Left colon (tissue), 2 donors: ENCODE measurements at regions not wholly inside any gene's neighbourhood (a gene's known extent, or its start where the extent isn't known, plus 50 kb on each side); places are given as distances from the start of the nearest gene placed in this dataset.
A peak's percentile ranks its signal among the peaks of the same experiment; 100 is the strongest.

Experiments used
- ATAC-seq: fragments of 200-7000 bp; cut with Tn5 transposase; one replicate; pipeline ENCODE4 v1.9.1; 2020; ENCODE audit warnings: mild to moderate bottlenecking, moderate library complexity
- DNase-seq, 2 donors: peaks; one replicate each; pipeline ENCODE4 v3.0.0-alpha.2; 2020
- intact Hi-C, 2 donors: fragments of 100-400 bp; cut with DNase I in 1 of 2; cut with micrococcal nuclease in 1 of 2; formaldehyde crosslinking; loops; one replicate each; pipeline versions ENCODE4 v1.11.2 to v1.14.0; 2022; cut with DNase I, micrococcal nuclease
- donor health status: DM: no; HTN: no; CAD: no.
- donor health status: DM: yes; HTN: yes; CAD: no.

DNA sequence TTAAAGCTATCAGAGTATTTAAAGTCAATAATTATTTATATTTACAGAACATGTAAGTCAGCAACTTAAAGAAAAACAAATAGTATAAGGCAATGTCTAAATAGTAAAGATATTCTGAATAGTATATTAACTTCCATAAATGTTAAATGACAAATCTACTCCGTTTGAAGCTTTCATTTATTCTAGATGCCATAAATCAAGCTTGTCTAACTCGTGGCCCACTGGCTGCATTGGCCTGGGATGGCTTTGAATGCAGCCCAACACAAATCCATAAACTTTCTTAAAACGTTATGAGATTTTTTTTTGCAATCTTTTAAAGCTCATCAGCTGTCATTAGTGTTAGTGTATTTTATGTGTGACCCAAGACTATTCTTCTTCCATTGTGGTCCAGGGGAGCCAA is 1117.1 kb upstream of the PCDH9 start:
- intact Hi-C loops: no loop called here
- ATAC-seq: no peak
- no peak for DNase-seq

DNA sequence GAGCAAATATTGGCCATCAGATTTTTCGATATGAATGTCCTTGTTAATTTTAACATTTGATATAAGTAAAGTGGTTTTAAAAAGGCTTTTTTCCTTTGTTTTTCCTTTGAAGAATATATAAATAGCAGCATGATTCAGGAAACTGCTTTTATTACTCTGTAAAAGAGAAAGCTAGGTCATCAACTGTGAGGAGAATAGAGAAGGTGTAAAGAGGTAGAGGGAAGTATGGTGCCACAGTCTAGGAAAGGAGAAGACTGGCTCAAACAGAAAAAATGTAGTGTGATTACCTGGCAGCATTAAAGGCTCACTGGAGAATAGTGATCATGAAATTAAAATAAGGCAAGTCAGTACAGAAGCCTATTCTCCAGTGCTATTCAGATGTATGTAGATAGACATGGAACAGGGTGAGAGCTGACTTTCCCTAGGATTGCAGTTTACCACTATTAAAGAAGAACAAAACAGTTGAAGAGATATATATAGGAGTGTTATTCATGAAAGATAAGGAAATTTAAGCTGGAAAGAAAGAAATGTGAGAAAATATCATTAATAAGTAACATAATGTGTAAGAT is 1115.9 kb upstream of the PCDH9 start:
- DNase-seq: no peak

GRCh38 chr13:68323124-68323523 is 1093.0 kb upstream of the PCDH9 start:
- no peak for ATAC-seq
- no peak for DNase-seq
- intact Hi-C loops: no loop called here

More for the DNA sequence above, 1115.9 kb upstream of the PCDH9 start:
- ATAC-seq: peak; percentile 61
- intact Hi-C loops: no loop called here

DNA sequence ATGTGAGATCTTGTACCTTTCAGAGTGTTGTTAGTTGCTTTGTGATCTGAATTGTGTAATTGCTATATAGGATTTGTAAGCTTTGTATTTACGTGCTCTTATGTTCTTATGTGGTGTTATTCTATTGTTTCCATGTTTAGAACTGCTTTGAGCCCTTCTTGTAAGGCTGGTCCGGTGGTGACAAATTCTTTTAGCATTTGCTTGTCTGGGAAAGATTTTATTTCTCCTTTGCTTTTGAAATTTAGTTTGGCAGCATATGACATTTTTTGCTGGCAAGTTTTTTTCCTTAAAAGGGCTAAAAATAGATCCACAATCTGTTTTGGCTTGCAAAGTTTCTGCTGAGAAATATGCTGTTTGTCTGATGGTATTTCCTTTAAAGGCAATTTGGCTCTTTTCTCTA is 1089.2 kb upstream of the PCDH9 start:
- intact Hi-C loops: no loop called here
- DNase-seq: no peak
- no peak for ATAC-seq

DNA sequence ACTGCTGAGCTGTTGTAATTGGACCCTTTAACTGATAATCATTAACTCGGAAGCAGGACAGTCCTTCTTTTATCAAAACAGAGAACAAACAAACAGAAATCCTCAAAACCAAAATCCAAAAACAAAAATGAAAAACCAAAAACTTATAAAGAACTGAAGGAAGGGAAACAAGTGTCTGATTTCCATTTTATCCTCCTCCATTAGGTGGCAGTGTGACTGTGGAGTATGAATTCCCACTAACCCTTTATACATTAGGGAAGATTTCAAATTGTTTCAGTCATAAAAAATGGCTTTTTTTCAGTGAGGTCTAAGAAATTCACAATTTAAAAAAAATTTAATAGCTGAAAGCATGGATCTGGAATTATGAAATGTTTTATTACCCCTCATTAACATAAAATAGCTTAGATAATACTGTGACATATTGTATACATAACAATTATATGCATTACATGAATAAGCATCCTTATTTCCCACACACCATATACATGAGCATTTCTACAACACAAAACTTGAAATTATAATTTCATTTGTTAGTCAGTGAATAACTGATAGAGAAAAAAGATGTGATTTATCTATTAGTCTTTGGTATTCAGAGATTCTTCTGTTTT is 1074.3 kb upstream of the PCDH9 start:
- intact Hi-C loops: no loop called here
- peak; percentile 46 for ATAC-seq
- DNase-seq: no peak

- ATAC-seq: no peak
- intact Hi-C loops: no loop called here
- no peak for DNase-seq
Observed at GRCh38 chr13:68293631-68294030, 1063.5 kb upstream of the PCDH9 start.

DNA sequence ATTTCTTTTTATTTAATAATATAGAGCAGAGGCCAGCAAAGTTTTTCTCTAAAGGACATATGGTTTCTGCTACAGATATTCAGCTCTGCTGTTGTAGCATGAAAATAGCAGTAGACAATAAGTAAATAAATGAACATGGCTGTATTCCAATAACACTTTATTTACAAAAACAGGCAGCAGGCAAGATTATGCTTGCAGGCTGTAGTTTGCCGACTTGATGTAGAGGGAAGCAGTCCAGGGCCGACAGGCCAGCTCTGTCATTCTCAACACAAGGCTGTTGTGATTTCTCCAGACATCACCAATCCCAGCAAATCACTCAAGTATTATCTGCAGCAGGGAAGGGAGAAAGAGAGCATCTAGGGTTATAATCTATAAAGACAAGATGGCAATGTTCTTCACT is 1062.5 kb upstream of the PCDH9 start:
- DNase-seq (no peak), ATAC-seq (no peak)
- intact Hi-C loops: no loop called here

DNA sequence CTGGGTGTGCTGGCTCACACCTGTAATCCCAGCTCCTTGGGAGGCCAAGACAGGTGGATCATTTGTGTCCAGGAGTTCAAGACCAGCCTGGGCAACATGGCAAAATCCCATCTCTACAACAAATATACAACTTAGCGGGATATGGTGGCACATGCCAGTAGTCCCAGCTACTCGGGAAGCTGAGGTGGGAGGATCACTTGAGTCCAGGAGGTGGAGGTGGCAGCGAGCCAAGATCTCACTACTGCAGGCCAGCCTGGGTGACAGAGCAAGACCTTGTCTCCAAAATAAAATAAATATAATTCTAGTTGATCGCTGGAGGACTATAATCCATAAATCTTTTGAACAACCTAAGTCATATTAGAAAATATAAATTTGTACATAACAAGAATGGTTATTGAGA is 1061.5 kb upstream of the PCDH9 start:
- intact Hi-C loops: no loop called here
- ATAC-seq (no peak), DNase-seq (no peak)

GRCh38 chr13:68275758-68276157 is 1045.6 kb upstream of the PCDH9 start:
- intact Hi-C loops: no loop called here
- DNase-seq (no peak), ATAC-seq (no peak)

DNA sequence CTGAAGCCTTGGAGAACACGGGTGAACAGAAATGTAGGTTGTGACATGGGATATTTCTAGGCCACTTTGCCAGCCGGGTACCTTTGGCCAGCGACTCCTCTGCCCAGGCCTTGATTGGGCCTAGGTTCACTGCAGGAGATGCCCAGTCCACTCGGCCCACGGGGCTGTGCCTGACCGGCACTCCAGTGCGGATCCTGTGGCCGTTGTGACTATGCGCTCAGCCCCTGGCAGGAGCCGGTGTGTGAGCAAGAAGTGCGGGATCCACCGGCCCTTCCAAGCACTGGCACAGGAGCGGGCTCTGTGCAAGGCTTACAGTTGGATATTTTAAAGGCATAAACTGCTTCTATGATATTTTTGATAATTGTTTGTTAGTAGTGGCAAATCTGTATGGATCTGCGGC is 1042.5 kb upstream of the PCDH9 start:
- no peak for ATAC-seq
- DNase-seq: no peak
- intact Hi-C loops: no loop called here

DNA sequence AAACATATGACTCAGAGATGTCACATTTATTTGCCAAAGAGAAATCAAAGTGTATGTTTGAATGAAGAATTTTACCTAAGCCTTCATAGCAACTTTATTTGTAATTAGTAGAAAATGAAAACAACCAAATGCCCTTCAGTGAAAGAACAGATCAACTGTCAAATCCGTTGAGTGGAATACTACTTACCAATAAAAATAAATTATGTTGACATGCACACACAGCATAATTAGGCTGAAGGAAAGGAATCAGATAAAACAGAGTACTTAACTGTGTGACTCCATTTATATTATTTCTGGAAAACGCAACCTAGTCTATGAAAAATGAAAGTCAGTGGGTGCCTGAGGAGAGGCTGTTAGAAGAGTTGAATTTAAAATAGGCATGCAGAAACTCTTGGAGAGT is 1034.6 kb upstream of the PCDH9 start:
- no peak for ATAC-seq
- intact Hi-C loops: no loop called here

GRCh38 chr13:68261105-68261504 is 1031.0 kb upstream of the PCDH9 start:
- intact Hi-C loops: no loop called here
- ATAC-seq (no peak), DNase-seq (no peak)

More for the DNA sequence above, 1034.6 kb upstream of the PCDH9 start:
- DNase-seq: no peak

- ATAC-seq (no peak), DNase-seq (no peak)
- intact Hi-C loops: no loop called here
Observed at GRCh38 chr13:68257111-68257842, 1027.1 kb upstream of the PCDH9 start.

DNA sequence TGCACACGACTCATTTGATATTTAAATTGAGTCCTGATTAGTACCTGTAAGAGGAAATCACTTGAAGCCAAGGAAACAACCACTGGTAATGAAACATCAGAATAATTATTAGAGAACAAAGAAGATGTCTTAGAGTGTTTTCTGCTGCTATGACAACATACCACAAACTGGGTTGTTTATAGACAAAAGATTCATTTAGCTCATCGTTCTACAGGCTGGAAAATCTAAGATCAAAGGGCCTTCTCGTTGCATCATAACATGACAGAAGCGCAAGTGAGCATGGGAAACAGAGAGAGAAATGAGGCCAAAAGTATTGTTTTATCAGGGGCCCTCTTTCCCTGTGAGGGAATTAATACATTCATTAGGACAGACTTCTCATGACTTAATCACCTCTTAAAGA is 1024.0 kb upstream of the PCDH9 start:
- no peak for DNase-seq
- intact Hi-C loops: no loop called here
- no peak for ATAC-seq

DNA sequence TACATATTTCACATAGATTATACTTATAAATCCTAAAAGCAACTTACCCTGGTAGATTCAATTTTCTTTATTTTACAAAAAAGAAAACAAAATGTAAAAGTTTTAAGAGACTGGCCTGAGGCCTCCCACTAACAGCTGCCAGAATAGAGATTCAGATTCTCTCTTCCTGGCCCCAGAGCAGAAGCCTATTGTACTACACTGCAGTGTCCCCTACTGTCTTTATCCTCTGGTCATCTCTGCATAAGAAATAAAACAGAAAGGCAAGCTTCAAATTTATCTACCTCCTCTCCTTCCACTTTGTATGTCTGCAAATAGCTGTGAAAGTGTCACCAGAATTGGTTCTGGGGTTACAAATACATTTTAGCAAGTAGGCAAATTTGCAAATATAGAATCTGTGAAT is 1004.1 kb upstream of the PCDH9 start:
- intact Hi-C loops: no loop called here
- no peak for DNase-seq
- peak; percentile 63 for ATAC-seq

- intact Hi-C loops: no loop called here
- ATAC-seq: no peak
Observed at GRCh38 chr13:68232351-68233130, 1002.4 kb upstream of the PCDH9 start.

GRCh38 chr13:68214691-68215415 is 984.7 kb upstream of the PCDH9 start:
- intact Hi-C loops: no loop called here
- no peak for ATAC-seq
- no peak for DNase-seq

More at GRCh38 chr13:68232351-68233130, 1002.4 kb upstream of the PCDH9 start:
- no peak for DNase-seq

DNA sequence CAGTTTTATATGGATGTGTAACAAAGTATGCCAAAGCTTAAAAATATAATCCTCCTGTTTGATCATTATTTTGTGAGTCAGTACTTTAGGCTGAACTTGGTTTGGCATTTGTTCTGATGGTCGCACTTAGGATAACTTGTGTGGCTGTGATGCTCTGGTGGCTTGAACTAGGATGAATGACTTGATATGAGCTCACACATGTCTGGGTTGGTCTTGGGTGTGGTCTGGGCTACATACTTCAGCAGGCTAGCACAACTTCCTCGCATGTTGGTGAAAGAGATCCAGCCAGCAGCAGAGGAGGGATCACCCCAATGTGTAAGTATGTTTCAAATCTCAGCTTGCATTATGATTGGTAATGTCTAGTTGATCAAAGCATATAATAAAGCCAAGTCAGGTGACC is 969.1 kb upstream of the PCDH9 start:
- DNase-seq: no peak
- no peak for ATAC-seq
- intact Hi-C loops: no loop called here

DNA sequence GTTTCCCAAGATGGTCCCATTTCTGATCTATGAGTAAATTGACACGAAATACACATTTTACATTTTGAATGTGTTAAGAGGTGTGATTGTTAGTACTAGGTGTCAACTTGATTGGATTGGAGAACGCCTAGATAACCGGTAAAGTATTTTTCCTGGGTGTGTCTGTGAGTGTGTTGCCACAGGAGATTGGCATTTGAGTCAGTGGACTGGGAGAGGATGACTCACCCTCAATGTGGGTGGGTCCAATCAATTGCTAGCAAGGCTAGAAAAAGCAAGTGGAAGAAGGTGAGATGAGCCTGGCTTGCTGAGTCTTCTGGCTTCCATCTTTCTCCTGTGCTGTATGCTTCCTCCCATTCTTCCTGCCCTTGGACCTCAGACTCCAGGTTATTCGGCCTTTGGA is 960.7 kb upstream of the PCDH9 start:
- intact Hi-C loops: no loop called here
- ATAC-seq (peak; percentile 49), DNase-seq (no peak)
